GM21825 (cell line): ENCODE measurements at regions not wholly inside any gene's neighbourhood (a gene's known extent, or its start where the extent isn't known, plus 50 kb on each side); places are given as distances from the start of the nearest gene placed in this dataset.

ENCODE experiments used
- ATAC-seq: cut with Tn5 transposase; IDR thresholded peaks from one replicate; pipeline ENCODE4 v1.9.1; 2021; ENCODE audit warnings: mild to moderate bottlenecking, moderate library complexity; ENCODE audit not compliant: unreplicated experiment

DNA sequence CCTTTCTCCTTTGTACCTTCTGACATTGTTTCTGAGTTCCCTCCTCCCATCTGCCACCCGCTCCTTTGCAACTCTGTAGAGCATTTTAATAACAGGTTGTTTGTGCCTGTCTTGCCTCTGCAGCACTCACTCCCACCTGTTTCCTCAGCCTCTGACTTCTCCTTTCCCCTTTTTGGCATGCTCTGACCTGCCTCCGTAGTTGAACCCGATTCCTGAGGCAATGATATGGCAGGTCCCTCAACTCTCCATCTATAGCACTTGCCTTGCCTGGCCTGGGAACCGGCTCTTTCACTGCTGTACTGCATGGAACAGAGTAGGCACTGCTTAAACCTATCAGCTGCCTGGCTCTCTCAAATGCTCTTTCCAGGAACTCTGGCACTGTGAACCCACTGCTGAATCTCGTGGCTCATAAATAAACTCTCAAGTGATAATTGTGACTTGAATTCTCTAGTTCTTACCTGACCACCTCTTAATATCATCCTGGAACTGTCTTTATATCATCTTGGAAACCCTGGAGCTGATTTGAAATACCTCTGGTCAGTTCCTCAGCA lies 50.3 kb downstream of the UTRN start:
- no peak for ATAC-seq

DNA sequence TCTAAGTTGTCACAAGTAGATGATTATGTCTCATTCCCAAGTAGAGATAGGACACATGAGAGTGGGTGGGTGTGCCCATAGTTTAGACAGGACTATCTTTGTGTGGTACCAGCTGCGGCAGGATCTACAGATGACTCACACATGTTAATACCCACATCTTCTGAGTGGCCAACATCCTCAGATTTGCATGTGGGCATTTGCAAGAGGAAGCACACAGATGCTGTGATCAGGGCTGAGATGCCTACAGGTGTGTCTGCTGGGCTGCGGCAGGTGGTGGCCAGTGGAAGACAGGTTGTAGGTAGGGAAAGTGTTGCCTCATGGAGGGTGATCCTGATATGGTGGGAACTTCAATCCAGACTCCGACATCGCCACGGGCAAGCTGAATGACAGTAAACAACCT lies 50.8 kb downstream of the UTRN start:
- ATAC-seq: peak; percentile 70

DNA sequence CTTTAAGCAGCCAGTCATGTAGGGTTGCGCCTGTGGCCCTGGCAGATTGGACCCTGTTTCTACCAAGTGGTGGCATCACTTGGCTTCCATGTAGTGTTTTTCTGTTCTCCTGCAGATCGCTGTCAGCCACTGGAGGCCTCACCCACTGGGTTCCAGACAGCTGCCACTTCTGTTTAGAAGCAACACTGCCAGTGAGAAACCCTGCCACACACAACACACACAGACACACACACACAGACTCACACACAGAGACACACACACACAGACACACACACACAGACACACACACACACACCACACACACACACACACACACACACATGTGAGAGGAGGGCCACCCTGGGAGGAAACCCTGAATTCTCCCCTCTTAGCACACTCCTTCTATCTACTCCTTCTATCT lies 51.8 kb downstream of the UTRN start:
- ATAC-seq: no peak

DNA sequence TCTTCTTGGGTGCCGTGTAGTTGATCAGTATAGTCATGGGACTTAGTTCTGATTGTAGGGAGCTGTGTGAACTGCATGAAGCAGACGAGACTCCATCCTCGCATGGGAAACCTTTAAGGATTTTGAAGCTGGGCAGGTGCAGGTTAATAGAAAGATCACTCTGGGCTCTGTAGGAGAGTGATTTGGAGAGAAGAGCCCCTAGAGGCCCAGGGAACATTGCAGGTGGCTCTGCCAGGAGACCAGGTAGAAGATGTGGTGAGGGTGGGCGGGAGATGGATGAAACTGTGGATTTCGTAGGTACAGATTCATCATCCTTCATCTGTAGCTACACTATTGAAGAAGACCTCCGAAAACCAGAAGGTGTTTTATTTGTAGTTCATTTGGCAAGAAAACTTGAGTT lies 53.3 kb downstream of the UTRN start:
- ATAC-seq: no peak

DNA sequence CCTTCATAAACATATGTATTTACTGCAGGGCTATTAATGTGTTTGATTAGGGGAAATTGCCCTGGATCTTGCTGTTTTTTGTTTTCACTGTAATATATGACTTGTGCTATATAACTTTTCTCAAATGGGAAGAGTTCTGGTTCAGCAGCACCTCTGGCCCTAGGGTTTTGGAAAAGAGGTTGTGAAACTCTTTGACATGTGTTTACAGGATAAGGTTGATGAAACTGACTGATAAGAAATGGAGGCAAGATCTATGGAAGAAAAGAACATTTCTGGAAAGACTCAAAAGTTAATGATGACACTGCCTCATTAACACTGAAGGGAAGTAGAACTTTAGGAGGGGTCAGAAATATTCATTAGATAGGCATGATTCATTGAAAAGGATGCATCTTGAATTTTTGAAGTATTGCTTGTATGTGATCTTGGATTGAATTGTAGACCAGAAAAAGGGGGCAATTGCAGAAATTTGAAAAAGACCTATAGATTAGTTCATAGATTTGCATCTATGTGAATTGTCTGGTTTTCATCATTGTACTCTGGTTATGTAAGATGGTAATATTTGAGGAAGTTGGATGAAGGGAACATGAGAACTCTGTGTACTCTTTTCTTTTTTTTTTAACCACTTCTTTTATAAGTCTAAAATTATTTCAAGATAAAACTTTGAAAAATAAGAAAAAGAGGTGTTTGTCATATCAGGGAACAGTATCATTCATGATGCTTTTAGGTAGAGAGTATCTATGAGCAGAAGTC lies 54.0 kb downstream of the UTRN start:
- no peak for ATAC-seq

DNA sequence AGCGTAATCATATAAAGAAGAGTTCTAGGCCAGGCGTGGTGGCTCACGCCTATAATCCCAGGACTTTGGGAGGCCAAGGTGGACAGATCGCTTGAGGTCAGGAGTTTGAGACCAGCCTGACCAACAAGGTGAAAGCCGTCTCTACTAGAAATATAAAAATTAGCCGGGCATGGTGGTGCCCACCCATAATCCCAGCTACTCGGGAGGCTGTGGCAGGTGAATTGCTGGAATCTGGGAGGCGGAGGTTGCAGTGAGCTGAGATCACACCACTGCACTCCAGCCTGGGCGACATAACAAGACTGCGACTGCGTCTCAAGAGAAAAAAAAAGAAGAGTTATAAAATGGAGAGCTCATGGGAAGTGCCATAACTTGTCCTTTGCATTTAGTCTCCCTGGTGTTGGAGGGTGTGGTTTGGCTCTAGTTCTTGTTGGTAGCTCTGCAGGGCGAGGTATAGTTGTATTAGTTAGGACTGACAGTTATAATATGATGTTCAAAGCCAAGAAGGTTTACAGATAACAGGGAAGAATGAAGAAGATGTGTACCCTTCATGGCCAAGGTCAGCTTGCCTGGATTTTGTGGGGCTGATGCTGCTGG lies 54.8 kb downstream of the UTRN start:
- no peak for ATAC-seq

DNA sequence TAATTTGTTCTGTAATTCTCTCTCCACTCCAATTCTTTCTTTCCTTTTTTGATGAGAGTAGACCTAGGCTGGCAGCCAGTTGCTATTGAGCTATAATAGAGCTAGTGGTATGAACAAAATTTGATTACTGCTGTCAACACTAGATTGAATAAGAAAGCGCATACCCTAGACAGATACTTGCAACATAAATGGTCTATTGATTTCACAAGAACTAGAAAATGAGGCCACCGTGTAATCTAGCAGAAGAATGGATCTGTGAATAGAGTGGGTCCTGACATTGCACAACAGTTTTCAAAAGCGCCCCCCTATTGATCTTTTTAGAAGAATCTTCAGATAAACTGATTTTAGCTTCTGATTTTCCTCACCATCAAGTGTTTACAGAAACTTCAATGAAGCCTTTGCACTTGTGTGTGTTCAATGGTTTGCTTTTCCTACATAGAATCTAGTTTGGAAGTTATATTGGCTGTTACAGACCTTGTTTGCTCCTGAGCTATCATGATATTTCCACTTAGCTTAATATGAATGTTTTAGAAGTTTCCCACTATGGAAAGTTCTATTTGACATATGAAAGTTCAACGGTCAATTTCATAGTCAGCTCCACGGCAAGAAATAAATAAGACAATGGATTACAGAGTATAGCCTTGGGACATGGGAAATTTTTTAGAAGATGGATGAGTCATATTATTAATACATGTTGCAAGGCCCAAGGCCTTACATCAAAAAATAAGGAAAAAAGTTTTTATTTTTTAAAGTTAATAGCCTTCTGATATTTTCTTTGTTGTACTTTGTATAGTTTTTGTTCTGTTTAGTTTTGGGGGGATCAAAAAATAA lies 55.6 kb downstream of the UTRN start:
- ATAC-seq: no peak

DNA sequence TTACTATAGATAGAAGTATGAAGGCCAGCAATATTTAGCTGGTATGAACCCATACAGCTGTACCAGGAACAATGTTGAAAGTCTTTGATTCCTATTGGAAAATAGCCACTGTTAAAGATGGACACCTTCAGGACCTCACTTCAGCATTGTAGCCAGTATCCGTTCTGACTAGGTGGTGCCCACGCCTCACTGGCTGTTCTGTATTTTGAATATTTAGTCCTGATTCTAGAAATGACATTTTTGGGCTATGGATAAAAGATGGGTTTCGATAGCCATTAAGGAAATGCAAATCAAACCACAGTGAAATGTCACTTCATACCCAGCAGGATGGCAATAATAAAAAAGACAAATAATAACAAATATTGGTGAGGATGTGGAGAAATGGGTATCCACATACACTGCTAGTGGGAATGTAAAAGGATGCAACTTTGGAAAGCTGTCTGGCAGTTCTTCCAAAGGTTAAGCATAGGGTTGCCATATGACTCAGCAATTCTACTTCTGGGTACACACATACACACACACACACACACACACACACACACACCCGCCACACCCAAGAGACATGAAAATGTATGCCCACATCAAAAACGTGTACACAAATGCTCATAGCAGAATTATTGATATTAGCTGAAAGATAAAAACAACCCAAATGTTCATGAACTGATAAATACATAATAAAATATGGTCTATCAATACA lies 56.8 kb downstream of the UTRN start:
- ATAC-seq: peak; percentile 29

DNA sequence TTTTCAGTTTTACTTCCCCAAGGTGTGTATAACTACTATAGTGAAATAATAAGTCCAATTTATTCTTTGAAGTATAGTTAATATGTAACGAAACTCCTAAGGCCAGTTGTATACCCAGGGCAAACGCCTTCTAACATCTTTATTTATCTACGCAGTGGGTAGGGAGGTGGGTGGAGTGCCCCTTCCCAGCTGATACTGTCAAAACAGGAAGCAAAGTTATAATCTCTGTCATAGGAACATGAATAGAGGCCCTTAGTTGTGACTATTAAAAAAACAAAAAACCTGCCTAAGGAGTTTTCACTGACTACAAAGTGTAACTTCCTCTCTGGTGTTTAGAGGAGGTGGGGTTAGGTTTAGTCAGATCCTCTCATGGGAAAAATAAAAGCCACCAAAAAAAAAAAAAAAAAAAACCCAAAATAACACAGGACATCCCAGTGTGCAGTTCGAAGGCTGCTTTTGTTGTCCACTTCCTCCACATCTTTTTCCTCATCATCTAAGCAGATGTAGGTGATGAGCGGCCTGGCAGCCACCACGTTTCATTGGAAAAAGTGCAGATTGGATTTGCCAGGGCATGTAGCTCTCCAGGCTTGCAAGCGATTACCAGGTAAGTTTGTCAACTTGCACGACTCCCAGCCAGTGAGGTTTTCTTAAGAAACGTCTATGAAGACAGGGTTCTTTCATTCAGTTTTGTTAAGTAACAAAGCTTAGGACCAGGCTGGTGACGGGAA lies 58.7 kb downstream of the UTRN start:
- ATAC-seq: peak; percentile 61

DNA sequence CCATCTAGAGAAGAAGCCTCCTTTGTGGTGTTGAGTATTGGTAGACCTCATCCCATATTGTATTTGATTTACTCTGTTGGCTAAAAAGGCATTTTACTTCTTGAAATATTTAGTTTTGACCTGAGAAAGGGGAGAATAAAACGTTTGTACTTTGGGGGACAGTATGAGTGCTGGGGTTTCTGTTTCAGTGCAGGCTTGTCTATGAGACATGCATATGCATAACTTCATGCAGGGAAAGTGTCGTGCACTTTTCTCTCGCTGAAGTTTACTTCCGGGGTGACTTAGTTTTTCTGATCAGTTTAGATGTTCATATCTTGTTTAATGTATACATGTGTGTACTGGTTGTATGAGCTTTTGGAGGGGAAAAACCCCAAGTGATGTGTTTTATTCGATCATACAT lies 59.5 kb downstream of the UTRN start:
- peak; percentile 43 for ATAC-seq

DNA sequence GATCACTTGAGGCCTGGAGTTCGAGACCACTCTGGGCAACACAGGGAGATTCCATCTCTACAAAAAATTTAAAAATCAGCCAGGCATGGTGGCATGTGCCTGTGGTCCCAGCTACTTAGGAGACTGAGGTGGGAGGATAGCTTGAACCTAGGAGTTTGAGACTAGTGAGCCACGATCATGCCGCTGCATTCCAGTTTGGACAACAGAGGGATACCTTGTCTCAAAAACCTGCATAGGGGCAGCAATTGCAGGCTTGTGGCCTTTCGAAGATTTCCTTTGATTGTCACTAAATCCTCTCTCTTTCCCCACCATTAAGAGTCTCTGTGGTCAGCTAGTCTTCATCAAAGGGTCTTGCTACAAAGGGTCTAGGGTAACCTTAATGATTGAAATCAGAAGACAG lies 60.3 kb downstream of the UTRN start:
- no peak for ATAC-seq

DNA sequence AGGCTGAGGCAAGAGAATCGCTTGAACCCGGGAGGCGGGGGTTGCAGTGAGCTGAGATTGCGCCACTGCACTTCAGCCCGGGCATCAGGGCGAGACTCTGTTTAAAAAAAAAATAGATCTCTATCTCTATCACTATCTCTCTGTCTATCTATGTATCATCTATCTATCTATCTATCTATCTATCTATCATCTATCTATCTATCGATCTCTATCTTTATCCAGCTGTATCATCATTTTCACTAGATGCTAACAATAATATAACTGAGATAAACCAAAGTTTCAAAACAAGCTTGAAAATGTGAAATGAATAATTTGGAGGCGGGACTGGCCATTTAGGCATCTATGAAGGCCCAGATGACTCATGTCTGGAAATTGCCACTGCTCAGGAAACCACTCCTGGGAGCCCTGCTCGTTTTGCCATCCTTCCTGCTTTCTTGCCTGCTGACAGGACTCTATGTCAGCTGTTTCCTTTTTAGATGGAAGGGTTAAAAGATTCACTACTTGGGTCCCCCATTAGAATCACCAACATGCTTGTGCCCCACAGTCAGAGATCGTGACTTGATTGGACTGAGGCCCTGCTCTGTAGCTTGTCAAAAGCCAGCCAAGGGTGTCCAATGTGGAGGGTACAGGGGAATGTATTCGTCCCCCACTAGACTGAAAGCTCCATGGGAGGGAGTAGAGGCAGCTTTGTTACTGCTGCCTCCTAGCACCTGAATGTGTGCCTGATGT lies 61.7 kb downstream of the UTRN start:
- no peak for ATAC-seq

DNA sequence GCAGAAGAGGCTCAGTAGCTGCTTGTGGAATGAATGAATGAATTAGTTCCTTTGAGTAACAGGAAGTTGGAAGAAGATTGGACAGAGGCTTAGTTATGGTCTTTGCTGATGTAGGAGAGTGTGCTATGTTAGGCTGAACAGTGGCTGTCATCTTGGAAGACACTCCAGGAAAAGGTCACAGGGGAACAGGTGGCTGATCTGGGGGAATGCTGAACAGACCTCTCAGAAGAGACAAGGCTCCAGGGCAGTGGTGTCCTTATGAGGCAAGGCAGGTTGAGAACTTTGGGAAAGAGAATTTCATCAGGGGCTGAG lies 62.3 kb downstream of the UTRN start:
- no peak for ATAC-seq

DNA sequence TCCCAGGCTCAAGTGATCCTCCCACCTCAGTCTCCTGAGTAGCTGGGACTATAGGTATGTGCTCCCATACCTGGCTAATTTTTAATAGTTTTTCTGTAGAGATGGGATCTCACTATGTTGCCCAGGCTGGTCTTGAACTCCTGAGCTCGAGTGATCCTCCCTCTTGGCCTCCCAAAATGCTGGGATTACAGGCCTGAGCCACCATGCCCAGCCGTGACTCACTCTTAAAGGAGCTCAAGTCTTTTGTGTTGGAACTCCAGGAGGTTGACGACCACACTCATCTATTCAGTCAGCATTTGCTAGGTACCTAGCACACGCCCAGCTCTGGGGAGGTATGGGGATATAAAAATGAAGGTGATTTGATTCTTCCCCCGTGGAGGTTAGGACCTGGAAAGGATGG lies 62.8 kb downstream of the UTRN start:
- no peak for ATAC-seq

DNA sequence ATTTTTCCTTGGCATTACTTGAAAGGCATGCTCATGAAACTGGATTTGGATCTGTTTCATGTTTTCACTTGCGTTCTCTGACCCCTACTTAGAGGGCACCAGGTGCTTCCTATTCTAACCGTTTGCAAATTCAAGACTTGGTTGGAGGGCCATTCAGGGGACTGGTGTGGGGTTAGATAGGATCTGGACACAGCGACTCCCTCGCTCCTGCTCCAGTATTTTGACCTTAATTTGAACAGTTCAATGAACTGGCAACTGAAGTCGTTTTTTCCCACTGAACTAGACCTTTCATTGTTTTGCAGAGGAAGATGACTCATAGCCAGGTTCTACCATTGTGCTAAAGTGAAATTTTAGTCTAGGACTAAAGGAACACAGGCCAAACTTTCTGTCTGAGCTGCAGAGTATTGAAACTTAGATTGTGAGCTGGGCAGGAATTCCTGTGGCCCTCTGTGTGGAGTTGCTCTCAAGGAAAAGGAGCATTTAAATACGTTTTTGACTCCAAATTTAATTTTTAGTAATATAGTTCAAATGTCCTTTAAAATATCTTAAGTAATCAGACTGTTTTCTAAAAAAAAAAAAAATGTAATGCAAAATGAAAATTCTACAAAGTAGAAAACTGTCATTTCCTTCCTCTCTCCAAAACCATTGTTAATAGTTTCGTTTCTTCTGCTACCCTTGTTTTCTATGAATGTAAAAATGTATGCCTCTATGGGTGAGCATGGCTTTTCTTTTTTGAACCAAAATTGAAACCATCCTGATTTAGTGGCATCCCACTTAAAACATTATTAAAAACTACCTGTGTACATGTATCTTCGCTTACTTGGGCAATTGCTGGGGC lies 64.8 kb downstream of the UTRN start:
- peak; percentile 43 for ATAC-seq

DNA sequence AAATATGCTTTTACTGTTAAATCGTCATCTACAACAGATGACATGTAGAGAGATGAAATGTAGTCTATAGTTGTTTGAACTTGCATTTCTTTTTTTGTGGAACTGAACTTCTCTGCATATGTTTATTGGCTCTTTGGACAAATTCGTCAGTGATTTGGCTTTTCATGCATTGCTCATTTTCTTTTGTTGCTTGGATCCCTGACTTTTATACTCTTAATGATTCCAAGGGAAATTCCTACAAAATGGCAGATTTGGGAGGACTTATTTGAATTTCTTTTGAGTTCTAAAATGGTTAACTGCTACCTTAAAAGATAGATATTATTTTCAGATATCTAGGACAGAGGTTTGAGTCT lies 65.4 kb downstream of the UTRN start:
- peak; percentile 4 for ATAC-seq

DNA sequence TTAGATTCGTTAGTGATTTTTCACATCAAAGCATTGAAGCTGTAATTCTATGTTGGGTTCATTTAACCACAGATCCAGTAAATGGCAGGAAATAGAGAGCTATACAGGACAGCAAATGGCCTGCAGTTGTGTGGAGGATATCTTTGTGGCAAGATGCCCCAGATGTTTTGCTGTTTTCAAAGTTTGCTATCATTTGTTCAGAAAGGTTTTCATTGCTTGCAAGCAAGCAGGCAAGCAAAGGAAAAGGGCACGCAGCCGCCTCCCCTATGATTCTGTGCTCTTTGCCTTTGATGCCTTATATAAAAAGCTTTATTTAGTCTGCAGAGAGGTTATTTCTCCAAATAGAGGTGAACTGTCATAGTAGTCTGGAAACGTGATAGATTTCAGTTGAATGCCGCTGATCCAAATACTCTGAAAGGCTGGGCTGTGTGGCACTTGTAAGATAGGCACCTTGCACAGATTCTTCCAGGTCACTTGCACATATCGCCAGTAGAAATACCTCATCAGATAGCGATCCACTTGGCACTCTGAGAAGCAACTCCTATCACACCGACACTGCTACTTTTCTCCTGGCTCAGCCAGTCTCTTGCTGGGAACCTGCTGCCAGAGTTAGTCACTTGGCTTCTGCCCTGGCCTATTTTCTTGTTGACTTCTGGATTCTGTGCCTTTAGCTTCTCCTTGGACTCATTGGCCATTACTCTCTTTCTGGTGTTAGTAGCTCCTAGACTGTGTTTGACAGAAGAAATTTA lies 66.4 kb downstream of the UTRN start:
- no peak for ATAC-seq

DNA sequence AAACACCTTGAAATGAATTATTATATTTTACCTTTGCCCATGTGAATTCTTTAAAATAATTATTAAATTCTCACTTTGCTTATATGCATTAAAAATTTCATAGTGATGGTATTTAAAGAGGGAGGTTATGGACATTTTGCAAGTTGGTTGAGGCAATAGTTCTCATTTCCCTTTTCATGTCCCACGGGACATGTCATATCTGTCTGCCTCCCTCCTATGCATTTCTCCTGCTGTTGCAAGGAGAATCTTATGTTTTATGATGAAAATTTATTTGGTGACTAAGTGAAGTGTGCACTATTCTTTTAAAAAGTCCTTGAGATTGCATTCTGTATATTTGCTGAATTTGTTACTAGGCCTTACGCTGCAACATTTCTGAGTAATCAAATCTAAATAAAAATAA lies 67.2 kb downstream of the UTRN start:
- no peak for ATAC-seq
